ENCODE measurements at regions not wholly inside any gene's neighbourhood (a gene's known extent, or its start where the extent isn't known, plus 50 kb on each side); places are given as distances from the start of the nearest gene placed in this dataset.

- Mint-ChIP-seq H3K27me3 (ENCODE audit: low read depth) (no peaks in the 10 kb centered on the region), H3K9me3 (no peaks in the 10 kb centered on the region), H3K4me1 (ENCODE audit: low read depth) (no peaks in the 10 kb centered on the region), H3K27ac (no peak overlapping the region), H3K36me3 (ENCODE audit: low read depth) (no peaks in the 10 kb centered on the region), H3K4me3 (no peak overlapping the region)
- no peak for DNase-seq (ENCODE audit: low spot score)
Measured at GRCh38 chr6:23981923-23982322, 144.1 kb upstream of the NRSN1 start.

GRCh38 chr6:23983735-23984134, 142.3 kb upstream of the NRSN1 start:
- DNase-seq (ENCODE audit: low spot score), result no peak
- Mint-ChIP-seq H3K27me3 (ENCODE audit: low read depth) (no peaks in the 10 kb centered on the region), H3K4me3 (no peak overlapping the region), H3K36me3 (ENCODE audit: low read depth) (no peaks in the 10 kb centered on the region), H3K9me3 (no peaks in the 10 kb centered on the region), H3K4me1 (ENCODE audit: low read depth) (no peaks in the 10 kb centered on the region), H3K27ac (no peak overlapping the region)

- H3K27me3 Mint-ChIP-seq (ENCODE audit: low read depth), result no peaks in the 10 kb centered on the region
- H3K27ac Mint-ChIP-seq, result no peak overlapping the region
- DNase-seq (ENCODE audit: low spot score), result no peak
- H3K9me3 Mint-ChIP-seq, result no peaks in the 10 kb centered on the region
- no peaks in the 10 kb centered on the region for H3K36me3 Mint-ChIP-seq (ENCODE audit: low read depth)
- no peaks in the 10 kb centered on the region for H3K4me1 Mint-ChIP-seq (ENCODE audit: low read depth)
- no peak overlapping the region for H3K4me3 Mint-ChIP-seq
Measured at GRCh38 chr6:23985015-23985414, 141.0 kb upstream of the NRSN1 start.

DNA sequence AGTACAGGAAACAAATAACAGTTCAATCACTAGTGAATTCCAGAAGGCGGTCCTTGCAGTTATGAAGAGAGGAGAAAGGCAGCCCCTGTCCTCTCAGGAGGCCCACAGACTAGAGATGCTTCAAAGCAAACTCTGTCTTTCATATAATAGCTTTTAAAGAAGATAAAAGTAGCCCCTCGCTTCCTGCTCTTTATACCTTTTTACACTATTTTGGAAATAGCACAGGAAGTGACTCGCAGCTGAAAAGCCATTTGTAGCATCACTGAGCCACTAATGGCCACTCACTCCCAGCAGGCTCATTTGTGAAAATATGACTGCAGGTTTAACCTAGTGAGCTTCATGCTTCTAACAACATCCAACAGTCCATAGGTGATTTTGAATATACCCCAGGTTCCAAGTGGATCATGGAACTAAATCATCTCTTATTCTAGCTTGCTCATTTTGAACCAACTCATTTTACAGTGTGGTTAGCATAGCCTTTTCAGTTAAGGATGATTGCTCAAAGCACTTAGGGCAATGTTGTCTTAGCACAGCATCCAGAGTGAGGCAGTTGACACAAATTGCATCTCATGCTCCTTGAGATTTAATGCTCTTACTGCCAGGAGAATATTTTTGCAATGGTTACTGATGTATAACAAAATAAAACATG, 136.0 kb upstream of the NRSN1 start:
- no peak for DNase-seq (ENCODE audit: low spot score)
- no peaks in the 10 kb centered on the region for H3K27me3 Mint-ChIP-seq (ENCODE audit: low read depth)
- no peaks in the 10 kb centered on the region for H3K4me1 Mint-ChIP-seq (ENCODE audit: low read depth)
- H3K27ac Mint-ChIP-seq, result no peak overlapping the region
- peaks cover 8% of the 10 kb centered on the region for H3K9me3 Mint-ChIP-seq
- H3K4me3 Mint-ChIP-seq, result no peak overlapping the region
- no peaks in the 10 kb centered on the region for H3K36me3 Mint-ChIP-seq (ENCODE audit: low read depth)

DNA sequence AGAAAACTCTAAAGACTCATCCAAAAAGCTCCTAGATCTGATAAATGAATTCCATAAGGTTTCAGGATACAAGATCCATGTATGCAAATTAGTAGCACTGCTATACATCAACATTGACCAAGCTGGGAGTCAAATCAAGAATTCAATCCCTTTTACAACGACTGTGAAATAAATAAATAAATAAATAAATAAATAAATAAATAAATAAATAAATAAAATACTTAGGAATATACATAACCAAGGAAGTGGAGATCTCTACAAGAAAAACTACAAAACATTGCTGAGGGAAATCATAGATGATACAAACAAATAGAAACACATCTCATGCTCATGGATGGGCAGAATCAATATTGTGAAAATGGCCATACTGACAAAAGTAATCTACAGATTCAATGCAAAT, 132.0 kb upstream of the NRSN1 start:
- H3K9me3 Mint-ChIP-seq, result peaks cover 8% of the 10 kb centered on the region
- no peak overlapping the region for H3K4me3 Mint-ChIP-seq
- no peak overlapping the region for H3K27ac Mint-ChIP-seq
- no peak for DNase-seq (ENCODE audit: low spot score)
- H3K4me1 Mint-ChIP-seq (ENCODE audit: low read depth), result no peaks in the 10 kb centered on the region
- no peaks in the 10 kb centered on the region for H3K36me3 Mint-ChIP-seq (ENCODE audit: low read depth)
- H3K27me3 Mint-ChIP-seq (ENCODE audit: low read depth), result no peaks in the 10 kb centered on the region

GRCh38 chr6:24004062-24004461, 122.0 kb upstream of the NRSN1 start:
- Mint-ChIP-seq H3K36me3 (ENCODE audit: low read depth) (no peaks in the 10 kb centered on the region), H3K27ac (no peak overlapping the region), H3K4me3 (no peak overlapping the region), H3K4me1 (ENCODE audit: low read depth) (no peaks in the 10 kb centered on the region), H3K9me3 (no peaks in the 10 kb centered on the region), H3K27me3 (ENCODE audit: low read depth) (no peaks in the 10 kb centered on the region)
- DNase-seq (ENCODE audit: low spot score), result no peak

GRCh38 chr6:24004659-24005058, 121.4 kb upstream of the NRSN1 start:
- Mint-ChIP-seq H3K36me3 (ENCODE audit: low read depth) (no peaks in the 10 kb centered on the region), H3K4me1 (ENCODE audit: low read depth) (no peaks in the 10 kb centered on the region), H3K9me3 (no peaks in the 10 kb centered on the region), H3K27ac (no peak overlapping the region), H3K27me3 (ENCODE audit: low read depth) (no peaks in the 10 kb centered on the region), H3K4me3 (no peak overlapping the region)
- no peak for DNase-seq (ENCODE audit: low spot score)

- Mint-ChIP-seq H3K36me3 (ENCODE audit: low read depth) (no peaks in the 10 kb centered on the region), H3K4me1 (ENCODE audit: low read depth) (no peaks in the 10 kb centered on the region), H3K4me3 (no peak overlapping the region), H3K9me3 (peaks cover 6% of the 10 kb centered on the region), H3K27ac (no peak overlapping the region), H3K27me3 (ENCODE audit: low read depth) (no peaks in the 10 kb centered on the region)
- DNase-seq (ENCODE audit: low spot score), result no peak
Measured at GRCh38 chr6:24006254-24006653, 119.8 kb upstream of the NRSN1 start.

GRCh38 chr6:24009319-24009718, 116.7 kb upstream of the NRSN1 start:
- no peaks in the 10 kb centered on the region for H3K4me1 Mint-ChIP-seq (ENCODE audit: low read depth)
- no peaks in the 10 kb centered on the region for H3K36me3 Mint-ChIP-seq (ENCODE audit: low read depth)
- no peak overlapping the region for H3K4me3 Mint-ChIP-seq
- H3K9me3 Mint-ChIP-seq, result peaks cover 15% of the 10 kb centered on the region
- H3K27ac Mint-ChIP-seq, result no peak overlapping the region
- no peak for DNase-seq (ENCODE audit: low spot score)
- no peaks in the 10 kb centered on the region for H3K27me3 Mint-ChIP-seq (ENCODE audit: low read depth)

- no peaks in the 10 kb centered on the region for H3K27me3 Mint-ChIP-seq (ENCODE audit: low read depth)
- H3K36me3 Mint-ChIP-seq (ENCODE audit: low read depth), result no peaks in the 10 kb centered on the region
- DNase-seq (ENCODE audit: low spot score), result no peak
- H3K4me3 Mint-ChIP-seq, result no peak overlapping the region
- no peaks in the 10 kb centered on the region for H3K4me1 Mint-ChIP-seq (ENCODE audit: low read depth)
- H3K27ac Mint-ChIP-seq, result no peak overlapping the region
- H3K9me3 Mint-ChIP-seq, result peaks cover 15% of the 10 kb centered on the region
Measured at GRCh38 chr6:24010133-24010532, 115.9 kb upstream of the NRSN1 start.

DNA sequence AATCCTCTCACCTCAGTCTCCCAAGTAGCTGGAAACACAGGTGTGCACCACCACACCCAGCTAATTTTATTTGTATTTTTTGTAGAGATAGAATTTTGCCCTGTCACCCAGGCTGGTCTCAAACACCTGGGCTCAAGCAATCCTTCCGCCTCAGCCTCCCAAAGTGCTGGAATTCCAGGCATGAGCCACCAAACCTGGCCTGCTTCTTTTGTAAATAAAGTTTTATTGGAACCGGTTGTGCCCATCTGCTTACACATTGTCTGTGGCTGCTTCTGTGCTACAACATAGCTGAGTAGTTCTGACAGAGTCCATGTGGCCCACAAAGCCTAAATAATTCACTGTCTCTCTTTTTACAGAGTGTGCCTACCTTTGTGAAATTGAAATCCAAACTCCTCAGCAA, 109.7 kb upstream of the NRSN1 start:
- DNase-seq (ENCODE audit: low spot score), result no peak
- peaks cover 12% of the 10 kb centered on the region for H3K9me3 Mint-ChIP-seq
- no peaks in the 10 kb centered on the region for H3K27me3 Mint-ChIP-seq (ENCODE audit: low read depth)
- H3K36me3 Mint-ChIP-seq (ENCODE audit: low read depth), result no peaks in the 10 kb centered on the region
- no peak overlapping the region for H3K4me3 Mint-ChIP-seq
- no peak overlapping the region for H3K27ac Mint-ChIP-seq
- no peaks in the 10 kb centered on the region for H3K4me1 Mint-ChIP-seq (ENCODE audit: low read depth)

DNA sequence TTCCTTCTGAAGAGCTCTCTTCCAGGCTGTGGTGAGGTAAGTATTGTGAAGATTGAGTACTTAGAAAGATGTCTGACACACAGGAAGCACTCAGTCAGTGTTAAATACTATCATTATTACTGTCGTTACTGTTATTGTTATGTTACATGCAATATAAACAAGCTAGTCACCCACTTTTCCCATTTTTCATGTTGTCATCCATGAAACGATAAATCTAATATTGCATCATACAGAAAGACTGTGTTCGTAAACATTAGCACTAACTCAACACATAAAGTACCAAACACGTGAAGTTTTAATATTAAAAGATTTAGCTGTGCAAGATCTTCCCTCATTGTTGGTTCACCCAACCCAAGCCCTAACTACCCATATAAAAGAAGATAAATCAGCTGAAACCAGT, 109.2 kb upstream of the NRSN1 start:
- Mint-ChIP-seq H3K9me3 (peaks cover 10% of the 10 kb centered on the region), H3K27me3 (ENCODE audit: low read depth) (no peaks in the 10 kb centered on the region), H3K36me3 (ENCODE audit: low read depth) (no peaks in the 10 kb centered on the region), H3K27ac (no peak overlapping the region), H3K4me3 (no peak overlapping the region), H3K4me1 (ENCODE audit: low read depth) (no peaks in the 10 kb centered on the region)
- DNase-seq (ENCODE audit: low spot score), result no peak

- Mint-ChIP-seq H3K4me1 (ENCODE audit: low read depth) (no peaks in the 10 kb centered on the region), H3K27ac (no peak overlapping the region), H3K27me3 (ENCODE audit: low read depth) (no peaks in the 10 kb centered on the region), H3K36me3 (ENCODE audit: low read depth) (no peaks in the 10 kb centered on the region), H3K9me3 (peaks cover 3% of the 10 kb centered on the region), H3K4me3 (no peak overlapping the region)
- DNase-seq (ENCODE audit: low spot score), result no peak
Measured at GRCh38 chr6:24019393-24019792, 106.6 kb upstream of the NRSN1 start.

- H3K36me3 Mint-ChIP-seq (ENCODE audit: low read depth), result no peaks in the 10 kb centered on the region
- H3K27me3 Mint-ChIP-seq (ENCODE audit: low read depth), result no peaks in the 10 kb centered on the region
- peaks cover 3% of the 10 kb centered on the region for H3K9me3 Mint-ChIP-seq
- no peaks in the 10 kb centered on the region for H3K4me1 Mint-ChIP-seq (ENCODE audit: low read depth)
- no peak overlapping the region for H3K4me3 Mint-ChIP-seq
- no peak overlapping the region for H3K27ac Mint-ChIP-seq
- no peak for DNase-seq (ENCODE audit: low spot score)
Measured at GRCh38 chr6:24019830-24020229, 106.2 kb upstream of the NRSN1 start.

- no peak overlapping the region for H3K4me3 Mint-ChIP-seq
- H3K9me3 Mint-ChIP-seq, result no peaks in the 10 kb centered on the region
- no peaks in the 10 kb centered on the region for H3K4me1 Mint-ChIP-seq (ENCODE audit: low read depth)
- H3K27me3 Mint-ChIP-seq (ENCODE audit: low read depth), result no peaks in the 10 kb centered on the region
- no peaks in the 10 kb centered on the region for H3K36me3 Mint-ChIP-seq (ENCODE audit: low read depth)
- no peak for DNase-seq (ENCODE audit: low spot score)
- H3K27ac Mint-ChIP-seq, result no peak overlapping the region
Measured at GRCh38 chr6:24026050-24026449, 100.0 kb upstream of the NRSN1 start.

Measured in T-helper 2 cell treated with Interferon-gamma antibody and Interleukin-4, amounts not matched to agents 5 μg/mL and 100 μg/mL, for 36 hours (primary cell).